ENCODE measurements at regions not wholly inside any gene's neighbourhood (a gene's known extent, or its start where the extent isn't known, plus 50 kb on each side); places are given as distances from the start of the nearest gene placed in this dataset.

- Histone ChIP-seq H3K9ac (ENCODE audit: extremely low read depth, insufficient read length, low read length) (no peak overlapping the region), H3K9me3 (ENCODE audit: control insufficient read depth, low read depth, low read length) (no peaks in the 10 kb centered on the region), H4K5ac (ENCODE audit: insufficient read length, low read depth, low read length) (no peak overlapping the region), H4K8ac (replicated peaks; ENCODE audit: insufficient read length, low read depth, low read length) (no peak overlapping the region), H2BK20ac (ENCODE audit: low read depth, low read length, poor library complexity, severe bottlenecking) (no peak overlapping the region), H3K79me2 (ENCODE audit: insufficient read depth, low read length) (no peaks in the 10 kb centered on the region), H2BK15ac (ENCODE audit: low read depth, low read length) (no peak overlapping the region), H3K4ac (ENCODE audit: low read depth, low read length) (no peak overlapping the region), H2AFZ (ENCODE audit: low read length) (no peak overlapping the region), H3K4me1 (ENCODE audit: insufficient read depth, low read length) (no peaks in the 10 kb centered on the region), H3K23ac (ENCODE audit: insufficient read length, low read depth, low read length) (no peak overlapping the region), H3K4me2 (ENCODE audit: insufficient read depth, insufficient read length, low read length) (no peak overlapping the region), H2BK5ac (ENCODE audit: insufficient read length, low read length) (no peak overlapping the region), H2AK5ac (ENCODE audit: insufficient read length, low read length) (no peak overlapping the region), H3K27ac (ENCODE audit: insufficient read length, low read depth, low read length) (no peak overlapping the region), H3K14ac (ENCODE audit: insufficient read depth, low read length) (no peak overlapping the region), H3K56ac (ENCODE audit: insufficient read length, low read depth, low read length) (no peak overlapping the region), H2BK12ac (ENCODE audit: insufficient read length, low read depth, low read length) (no peak overlapping the region), H4K91ac (ENCODE audit: insufficient read length, low read depth, low read length) (no peak overlapping the region), H4K20me1 (ENCODE audit: control insufficient read depth, insufficient read depth, insufficient read length) (no peaks in the 10 kb centered on the region), H3K23me2 (ENCODE audit: insufficient read length, low read depth, low read length, poor library complexity, severe bottlenecking) (no peaks in the 10 kb centered on the region), H3K27me3 (ENCODE audit: insufficient read depth, low read length) (no peaks in the 10 kb centered on the region), H3K79me1 (ENCODE audit: insufficient read depth, low read depth, low read length, poor library complexity, severe bottlenecking) (no peaks in the 10 kb centered on the region), H3K18ac (ENCODE audit: insufficient read length, low read depth, low read length) (no peak overlapping the region), H2BK120ac (ENCODE audit: low read depth, low read length, poor library complexity, severe bottlenecking) (no peak overlapping the region), H3T11ph (ENCODE audit: low read length) (no peak overlapping the region)
- Mint-ChIP-seq H3K9me3 (no peaks in the 10 kb centered on the region), H3K27me3 (ENCODE audit: low read depth) (no peaks in the 10 kb centered on the region), H3K36me3 (ENCODE audit: insufficient read depth in 1 of 3, low read depth in 3 of 3) (no peaks in the 10 kb centered on the region; a peak in 1 of 7 replicates), H3K4me3 (no peak overlapping the region), H3K4me1 (no peaks in the 10 kb centered on the region), H3K27ac (no peak overlapping the region)
- no peak for DNase-seq
- TF ChIP-seq CTCF (conservative IDR thresholded peaks at IDR 0.05): no peak
- WGBS (ENCODE audit: extremely low coverage, insufficient read length, low lambda C conversion rate): no CpG with 5 or more reads among the region's 1 CpG
These were observed 635.9 kb downstream of the TLE1 start for GRCh38 chr9:81053298-81054025.

Measured in H9 (cell line).